ENCODE measurements at regions not wholly inside any gene's neighbourhood (a gene's known extent, or its start where the extent isn't known, plus 50 kb on each side); places are given as distances from the start of the nearest gene placed in this dataset.
A peak's percentile ranks its signal among the peaks of the same experiment; 100 is the strongest.

DNA sequence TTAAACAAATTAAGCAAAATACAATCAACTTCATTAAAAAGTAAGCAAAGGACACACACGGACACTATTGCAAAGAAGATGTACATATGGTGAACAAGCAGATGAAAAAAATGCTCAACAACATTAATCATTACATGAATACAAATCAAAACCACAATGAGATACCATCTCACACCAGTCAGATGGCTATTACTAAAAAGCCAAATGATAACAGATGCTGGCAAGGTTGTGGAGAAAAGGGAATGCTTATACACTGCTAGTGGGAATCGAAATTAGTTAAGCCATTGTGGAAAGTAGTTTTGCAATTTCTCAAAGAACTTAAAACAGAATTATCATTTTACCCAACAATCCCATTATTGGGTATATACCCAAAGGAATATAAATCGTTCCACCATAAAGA, 636.2 kb upstream of the ST8SIA4 start:
- Histone ChIP-seq H4K91ac (ENCODE audit: low read length) (no peak overlapping the region), H2BK12ac (ENCODE audit: low read length in 2 of 2) (no peak overlapping the region), H3K18ac (ENCODE audit: low read depth in 1 of 2, low read length in 2 of 2) (no peak overlapping the region), H3K4me3 (ENCODE audit: insufficient read depth in 1 of 2, low read depth in 1 of 2, low read length in 2 of 2) (no peak overlapping the region), H2BK120ac (ENCODE audit: low read depth, low read length) (no peak overlapping the region), H3K27ac (ENCODE audit: low read length, poor library complexity, severe bottlenecking) (no peak overlapping the region), H2BK5ac (ENCODE audit: low read depth, low read length, poor library complexity, severe bottlenecking) (no peak overlapping the region), H3K4me2 (ENCODE audit: low read length, poor library complexity, severe bottlenecking) (no peak overlapping the region), H3K14ac (ENCODE audit: low read length in 2 of 2) (no peak overlapping the region), H3K23ac (ENCODE audit: low read length in 2 of 2) (no peak overlapping the region), H2BK15ac (ENCODE audit: low read depth, poor library complexity, severe bottlenecking) (no peak overlapping the region), H3K36me3 (ENCODE audit: control insufficient read depth in 1 of 2, insufficient read depth in 2 of 2, low read depth in 1 of 2, low read length in 2 of 2) (no peaks in the 10 kb centered on the region), H3K9ac (ENCODE audit: low read length) (no peak overlapping the region), H3K79me1 (replicated peaks; ENCODE audit: low read length, poor library complexity, severe bottlenecking) (no peaks in the 10 kb centered on the region), H3K4me1 (ENCODE audit: control insufficient read depth, insufficient read depth, low read depth, low read length) (no peaks in the 10 kb centered on the region), H3K9me3 (ENCODE audit: control insufficient read depth, low read length) (no peaks in the 10 kb centered on the region), H3K4ac (ENCODE audit: low read depth in 1 of 2, low read length in 2 of 2) (no peak overlapping the region), H3K27me3 (ENCODE audit: control insufficient read depth in 1 of 2, insufficient read depth in 1 of 2, low read length in 2 of 2) (no peaks in the 10 kb centered on the region), H2AK5ac (ENCODE audit: low read length, severe bottlenecking) (no peak overlapping the region), H2AFZ (ENCODE audit: low read depth, low read length) (no peak overlapping the region), H4K8ac (ENCODE audit: low read length) (no peak overlapping the region)
- WGBS = 100% methylated on average over 1 of the region's 3 CpGs
- no peak for DNase-seq

DNA sequence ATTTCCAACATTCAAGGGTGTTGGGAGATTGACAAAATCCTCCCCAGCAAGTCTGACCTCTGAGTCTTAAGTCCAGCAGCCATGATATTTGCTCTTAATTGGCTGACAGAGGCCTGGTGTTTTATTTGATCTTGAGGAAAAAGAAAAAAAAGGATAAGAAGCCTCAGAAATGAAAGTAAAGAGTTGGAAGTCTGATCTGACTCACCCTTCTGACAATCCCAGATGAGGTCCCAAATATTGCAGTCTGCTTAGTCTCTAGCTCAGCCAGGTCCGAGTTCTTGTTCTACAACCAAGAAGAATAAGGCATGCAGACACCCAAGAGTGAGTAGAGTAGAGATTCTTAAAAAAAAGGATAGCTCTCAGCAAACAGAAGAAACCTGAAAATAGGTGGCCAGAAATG, 632.5 kb upstream of the ST8SIA4 start:
- Histone ChIP-seq H2BK5ac (ENCODE audit: low read depth, low read length, poor library complexity, severe bottlenecking) (no peak overlapping the region), H3K4me2 (ENCODE audit: low read length, poor library complexity, severe bottlenecking) (no peak overlapping the region), H3K4me1 (ENCODE audit: control insufficient read depth, insufficient read depth, low read depth, low read length) (no peaks in the 10 kb centered on the region), H2BK12ac (ENCODE audit: low read length in 2 of 2) (no peak overlapping the region), H3K4ac (ENCODE audit: low read depth in 1 of 2, low read length in 2 of 2) (no peak overlapping the region), H3K9ac (ENCODE audit: low read length) (no peak overlapping the region), H3K14ac (ENCODE audit: low read length in 2 of 2) (no peak overlapping the region), H2BK120ac (ENCODE audit: low read depth, low read length) (no peak overlapping the region), H3K27ac (ENCODE audit: low read length, poor library complexity, severe bottlenecking) (no peak overlapping the region), H3K4me3 (ENCODE audit: insufficient read depth in 1 of 2, low read depth in 1 of 2, low read length in 2 of 2) (no peak overlapping the region), H2AFZ (ENCODE audit: low read depth, low read length) (no peak overlapping the region), H3K23ac (ENCODE audit: low read length in 2 of 2) (no peak overlapping the region), H2AK5ac (ENCODE audit: low read length, severe bottlenecking) (no peak overlapping the region), H3K36me3 (ENCODE audit: control insufficient read depth in 1 of 2, insufficient read depth in 2 of 2, low read depth in 1 of 2, low read length in 2 of 2) (no peaks in the 10 kb centered on the region), H3K27me3 (ENCODE audit: control insufficient read depth in 1 of 2, insufficient read depth in 1 of 2, low read length in 2 of 2) (no peaks in the 10 kb centered on the region), H4K91ac (ENCODE audit: low read length) (no peak overlapping the region), H3K79me1 (replicated peaks; ENCODE audit: low read length, poor library complexity, severe bottlenecking) (no peaks in the 10 kb centered on the region), H2BK15ac (ENCODE audit: low read depth, poor library complexity, severe bottlenecking) (no peak overlapping the region), H3K9me3 (ENCODE audit: control insufficient read depth, low read length) (no peaks in the 10 kb centered on the region), H4K8ac (ENCODE audit: low read length) (no peak overlapping the region), H3K18ac (ENCODE audit: low read depth in 1 of 2, low read length in 2 of 2) (no peak overlapping the region)
- WGBS = 74% methylated on average over 1 of the region's 1 CpG
- DNase-seq = peak; percentile 12

DNA sequence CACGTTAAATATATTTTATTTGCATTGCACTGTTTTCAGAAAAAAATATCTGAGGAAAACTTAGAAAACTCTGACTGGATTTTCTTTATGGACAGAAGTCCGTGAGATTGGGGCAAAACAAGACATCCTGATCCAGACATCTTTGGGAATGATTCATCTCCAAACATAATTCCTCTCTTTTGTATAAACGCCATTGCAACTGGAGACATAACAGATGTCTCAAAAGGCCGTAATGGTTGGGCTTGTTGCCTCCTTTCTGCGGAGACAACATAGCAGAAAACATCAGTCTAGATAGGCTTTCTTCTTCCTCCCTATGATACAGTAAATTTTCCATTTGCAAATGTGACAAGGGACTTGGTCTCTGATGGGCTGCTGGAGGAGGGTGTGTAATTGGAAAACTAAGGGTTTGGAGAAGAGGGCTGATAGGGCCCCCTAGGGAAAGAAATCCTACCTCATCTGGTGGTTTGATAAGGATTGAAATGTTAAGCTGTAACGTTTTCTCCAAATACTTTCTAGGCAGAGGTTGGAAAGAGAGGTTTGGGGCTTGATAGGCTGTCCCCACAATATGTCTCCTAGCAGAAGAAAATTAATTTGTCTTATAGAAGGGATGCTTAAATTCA, 631.5 kb upstream of the ST8SIA4 start:
- Histone ChIP-seq H3K14ac (ENCODE audit: low read length in 2 of 2) (no peak overlapping the region), H3K9ac (ENCODE audit: low read length) (no peak overlapping the region), H3K9me3 (ENCODE audit: control insufficient read depth, low read length) (no peaks in the 10 kb centered on the region), H3K27ac (ENCODE audit: low read length, poor library complexity, severe bottlenecking) (no peak overlapping the region), H3K23ac (ENCODE audit: low read length in 2 of 2) (no peak overlapping the region), H2BK15ac (ENCODE audit: low read depth, poor library complexity, severe bottlenecking) (no peak overlapping the region), H2BK12ac (ENCODE audit: low read length in 2 of 2) (no peak overlapping the region), H3K4me2 (ENCODE audit: low read length, poor library complexity, severe bottlenecking) (no peak overlapping the region), H2BK5ac (ENCODE audit: low read depth, low read length, poor library complexity, severe bottlenecking) (no peak overlapping the region), H4K8ac (ENCODE audit: low read length) (no peak overlapping the region), H3K18ac (ENCODE audit: low read depth in 1 of 2, low read length in 2 of 2) (no peak overlapping the region), H3K4me3 (ENCODE audit: insufficient read depth in 1 of 2, low read depth in 1 of 2, low read length in 2 of 2) (no peak overlapping the region), H3K79me1 (replicated peaks; ENCODE audit: low read length, poor library complexity, severe bottlenecking) (no peaks in the 10 kb centered on the region), H3K36me3 (ENCODE audit: control insufficient read depth in 1 of 2, insufficient read depth in 2 of 2, low read depth in 1 of 2, low read length in 2 of 2) (no peaks in the 10 kb centered on the region), H2BK120ac (ENCODE audit: low read depth, low read length) (no peak overlapping the region), H3K4me1 (ENCODE audit: control insufficient read depth, insufficient read depth, low read depth, low read length) (no peaks in the 10 kb centered on the region), H3K4ac (ENCODE audit: low read depth in 1 of 2, low read length in 2 of 2) (no peak overlapping the region), H3K27me3 (ENCODE audit: control insufficient read depth in 1 of 2, insufficient read depth in 1 of 2, low read length in 2 of 2) (no peaks in the 10 kb centered on the region), H2AFZ (ENCODE audit: low read depth, low read length) (no peak overlapping the region), H4K91ac (ENCODE audit: low read length) (no peak overlapping the region), H2AK5ac (ENCODE audit: low read length, severe bottlenecking) (no peak overlapping the region)
- WGBS = 58% methylated on average over 5 of the region's 6 CpGs
- no peak for DNase-seq

DNA sequence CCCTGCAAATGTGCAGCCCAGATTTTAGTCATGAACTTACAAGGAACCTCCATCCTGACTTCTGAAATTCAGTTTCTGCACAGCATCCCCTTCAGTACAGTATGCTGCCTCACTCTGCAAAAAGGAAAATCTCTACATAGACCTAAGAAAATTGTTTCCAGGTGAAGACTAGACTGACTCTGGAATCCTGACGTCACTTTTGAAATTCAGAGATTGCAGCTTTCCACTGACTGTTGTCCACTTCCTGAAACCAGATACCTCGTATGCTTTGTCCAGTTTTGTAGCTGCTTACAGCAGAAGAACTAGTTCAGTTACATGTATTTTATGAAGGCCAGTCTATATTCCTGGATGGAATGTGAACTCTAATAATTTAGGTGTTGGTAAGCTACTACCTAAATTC, 629.3 kb upstream of the ST8SIA4 start:
- Histone ChIP-seq H2BK12ac (ENCODE audit: low read length in 2 of 2) (no peak overlapping the region), H3K4ac (ENCODE audit: low read depth in 1 of 2, low read length in 2 of 2) (no peak overlapping the region), H2BK5ac (ENCODE audit: low read depth, low read length, poor library complexity, severe bottlenecking) (no peak overlapping the region), H3K4me3 (ENCODE audit: insufficient read depth in 1 of 2, low read depth in 1 of 2, low read length in 2 of 2) (no peak overlapping the region), H4K91ac (ENCODE audit: low read length) (no peak overlapping the region), H3K9me3 (ENCODE audit: control insufficient read depth, low read length) (no peaks in the 10 kb centered on the region), H3K27ac (ENCODE audit: low read length, poor library complexity, severe bottlenecking) (no peak overlapping the region), H2AFZ (ENCODE audit: low read depth, low read length) (no peak overlapping the region), H3K9ac (ENCODE audit: low read length) (no peak overlapping the region), H3K4me2 (ENCODE audit: low read length, poor library complexity, severe bottlenecking) (no peak overlapping the region), H3K14ac (ENCODE audit: low read length in 2 of 2) (no peak overlapping the region), H3K27me3 (ENCODE audit: control insufficient read depth in 1 of 2, insufficient read depth in 1 of 2, low read length in 2 of 2) (no peaks in the 10 kb centered on the region), H3K23ac (ENCODE audit: low read length in 2 of 2) (no peak overlapping the region), H2BK120ac (ENCODE audit: low read depth, low read length) (no peak overlapping the region), H3K79me1 (replicated peaks; ENCODE audit: low read length, poor library complexity, severe bottlenecking) (no peaks in the 10 kb centered on the region), H3K36me3 (ENCODE audit: control insufficient read depth in 1 of 2, insufficient read depth in 2 of 2, low read depth in 1 of 2, low read length in 2 of 2) (no peaks in the 10 kb centered on the region), H3K18ac (ENCODE audit: low read depth in 1 of 2, low read length in 2 of 2) (no peak overlapping the region), H4K8ac (ENCODE audit: low read length) (no peak overlapping the region), H2BK15ac (ENCODE audit: low read depth, poor library complexity, severe bottlenecking) (no peak overlapping the region), H2AK5ac (ENCODE audit: low read length, severe bottlenecking) (no peak overlapping the region), H3K4me1 (ENCODE audit: control insufficient read depth, insufficient read depth, low read depth, low read length) (no peaks in the 10 kb centered on the region)
- no peak for DNase-seq
- 93% methylated on average over 1 of the region's 2 CpGs for WGBS

Data from mesenchymal stem cell (in vitro differentiated cells and primary cell).